HL-60 (cell line): ENCODE measurements at regions not wholly inside any gene's neighbourhood (a gene's known extent, or its start where the extent isn't known, plus 50 kb on each side); places are given as distances from the start of the nearest gene placed in this dataset.

Experiments used
- GABPA ChIP-seq: IDR thresholded peaks from 2 replicates; pipeline ENCODE4 v1.6.1; 2012; ENCODE audit warnings: low read depth
- TF ChIP-seq, protein P1 (sequence below): IDR thresholded peaks from one replicate; pipeline ENCODE4 v1.5.1; 2011; ENCODE audit warnings: low read length, control low read depth, inconsistent platforms; ENCODE audit not compliant: insufficient read depth

DNA sequence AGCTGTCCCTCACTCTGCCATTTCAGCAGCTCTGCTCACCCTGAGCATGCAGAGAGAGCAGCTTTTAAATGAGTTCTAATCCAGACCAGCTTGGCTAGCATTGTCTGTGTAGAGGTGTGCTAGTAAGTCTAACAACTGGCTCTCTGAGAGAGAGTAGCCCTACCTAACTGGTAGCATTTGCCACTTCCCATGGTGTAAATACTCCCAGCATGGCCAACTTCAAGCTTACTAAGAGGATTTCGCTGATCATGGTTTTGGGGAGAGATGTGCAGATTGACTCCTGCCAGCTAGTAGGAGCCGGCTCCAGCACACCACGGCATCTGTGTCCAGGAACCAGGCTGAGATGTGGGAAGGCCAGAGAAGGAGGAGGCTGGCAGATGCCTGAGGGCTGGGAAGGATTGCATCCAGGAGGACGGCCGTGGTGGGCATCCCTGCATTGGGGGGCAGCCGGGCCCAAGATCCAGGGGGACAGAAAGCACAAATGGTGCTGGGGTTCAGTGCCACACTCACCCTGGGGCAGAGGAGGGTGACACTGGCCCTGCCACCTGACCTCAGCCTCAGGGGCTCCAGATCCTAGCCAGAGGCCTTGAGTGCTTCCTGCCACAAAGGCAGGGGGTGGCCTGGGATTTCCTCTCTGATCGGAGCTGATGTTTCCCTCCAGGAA is 394.9 kb upstream of the TNRC6C start:
- no peak for TF ChIP-seq GABPA
- TF ChIP-seq, protein P1, sequence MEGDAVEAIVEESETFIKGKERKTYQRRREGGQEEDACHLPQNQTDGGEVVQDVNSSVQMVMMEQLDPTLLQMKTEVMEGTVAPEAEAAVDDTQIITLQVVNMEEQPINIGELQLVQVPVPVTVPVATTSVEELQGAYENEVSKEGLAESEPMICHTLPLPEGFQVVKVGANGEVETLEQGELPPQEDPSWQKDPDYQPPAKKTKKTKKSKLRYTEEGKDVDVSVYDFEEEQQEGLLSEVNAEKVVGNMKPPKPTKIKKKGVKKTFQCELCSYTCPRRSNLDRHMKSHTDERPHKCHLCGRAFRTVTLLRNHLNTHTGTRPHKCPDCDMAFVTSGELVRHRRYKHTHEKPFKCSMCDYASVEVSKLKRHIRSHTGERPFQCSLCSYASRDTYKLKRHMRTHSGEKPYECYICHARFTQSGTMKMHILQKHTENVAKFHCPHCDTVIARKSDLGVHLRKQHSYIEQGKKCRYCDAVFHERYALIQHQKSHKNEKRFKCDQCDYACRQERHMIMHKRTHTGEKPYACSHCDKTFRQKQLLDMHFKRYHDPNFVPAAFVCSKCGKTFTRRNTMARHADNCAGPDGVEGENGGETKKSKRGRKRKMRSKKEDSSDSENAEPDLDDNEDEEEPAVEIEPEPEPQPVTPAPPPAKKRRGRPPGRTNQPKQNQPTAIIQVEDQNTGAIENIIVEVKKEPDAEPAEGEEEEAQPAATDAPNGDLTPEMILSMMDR: no peak
